Peyer's patch (tissue), 4 donors: ENCODE measurements at regions not wholly inside any gene's neighbourhood (a gene's known extent, or its start where the extent isn't known, plus 50 kb on each side); places are given as distances from the start of the nearest gene placed in this dataset.

Source experiments
- DNase-seq, 3 donors: peaks; one replicate each; pipeline ENCODE4 v3.0.0-alpha.2; 2017 to 2019
- H3K27ac ChIP-seq, 4 donors: fragments of 200-600 bp; sonication (generic); one replicate each; pipeline ENCODE4 v1.5.1; 2016 to 2019
- H3K27me3 ChIP-seq, 2 donors: fragments of 200-600 bp; sonication (generic); one replicate each; pipeline ENCODE4 v1.5.1; 2019
- H3K36me3 ChIP-seq, 3 donors: fragments of 200-600 bp; sonication (generic); one replicate each; pipeline ENCODE4 v1.5.1; 2016 to 2019
- H3K4me1 ChIP-seq, 4 donors: fragments of 200-600 bp; sonication (generic); one replicate each; pipeline ENCODE4 v1.5.1; 2016 to 2019
- H3K4me3 ChIP-seq, 4 donors: fragments of 200-600 bp; sonication (generic); 1 replicate in 3 of 4; 2 replicates in 1 of 4; pipeline ENCODE4 v1.5.1; 2016 to 2019; ENCODE audit warnings: mild to moderate bottlenecking in 1 of 4
- H3K9me3 ChIP-seq, 4 donors: fragments of 200-600 bp; sonication (generic); one replicate each; pipeline ENCODE4 v1.5.1; 2016 to 2019; ENCODE audit warnings: mild to moderate bottlenecking in 1 of 4
- CTCF ChIP-seq, 6 experiments: fragments of 450-650 bp in 4 of 6; fragments of 200-600 bp in 2 of 6; sonication (generic) in 1 of 6; IDR thresholded peaks; one replicate each; pipeline ENCODE4 v1.5.1; 2017 to 2019; ENCODE audit warnings: antibody characterized with exemption in 6 of 6, mild to moderate bottlenecking in 3 of 6, moderate library complexity in 1 of 6
- POLR2A ChIP-seq, 2 donors: fragments of 450-650 bp; IDR thresholded peaks; one replicate each; pipeline ENCODE4 v1.5.1; 2017; ENCODE audit warnings: antibody characterized with exemption in 2 of 2, mild to moderate bottlenecking in 2 of 2, moderate library complexity in 2 of 2

GRCh38 chr1:4915154-4915553 is 260.7 kb downstream of the AJAP1 start:
- no peaks in the 10 kb centered on the region for H3K4me1 ChIP-seq
- H3K4me3 ChIP-seq: no peak overlapping the region
- H3K27ac ChIP-seq: no peak overlapping the region
- H3K27me3 ChIP-seq: no peaks in the 10 kb centered on the region
- DNase-seq: no peak
- TF ChIP-seq CTCF (IDR thresholded peaks at IDR 0.05) (no peak), POLR2A (IDR thresholded peaks at IDR 0.05) (no peak)
- H3K36me3 ChIP-seq: no peaks in the 10 kb centered on the region
- no peaks in the 10 kb centered on the region for H3K9me3 ChIP-seq

- no peaks in the 10 kb centered on the region for H3K4me1 ChIP-seq
- no peaks in the 10 kb centered on the region for H3K9me3 ChIP-seq
- H3K27me3 ChIP-seq: no peaks in the 10 kb centered on the region
- TF ChIP-seq CTCF (IDR thresholded peaks at IDR 0.05) (no peak), POLR2A (IDR thresholded peaks at IDR 0.05) (no peak)
- no peak overlapping the region for H3K27ac ChIP-seq
- DNase-seq: no peak
- no peaks in the 10 kb centered on the region for H3K36me3 ChIP-seq
- no peak overlapping the region for H3K4me3 ChIP-seq
Observed at GRCh38 chr1:4908486-4908885, 254.1 kb downstream of the AJAP1 start.

- no peak overlapping the region for H3K4me3 ChIP-seq
- H3K36me3 ChIP-seq: no peaks in the 10 kb centered on the region
- H3K27me3 ChIP-seq: no peaks in the 10 kb centered on the region
- TF ChIP-seq POLR2A (IDR thresholded peaks at IDR 0.05) (no peak), CTCF (IDR thresholded peaks at IDR 0.05) (no peak)
- DNase-seq: no peak
- H3K4me1 ChIP-seq: no peaks in the 10 kb centered on the region
- H3K27ac ChIP-seq: no peak overlapping the region
- H3K9me3 ChIP-seq: no peaks in the 10 kb centered on the region
Observed at GRCh38 chr1:4894566-4894965, 240.2 kb downstream of the AJAP1 start.

- no peak for TF ChIP-seq CTCF (IDR thresholded peaks at IDR 0.05)
- TF ChIP-seq POLR2A (IDR thresholded peaks at IDR 0.05): no peak
Observed at GRCh38 chr1:4880626-4881025, 226.2 kb downstream of the AJAP1 start.

GRCh38 chr1:4877426-4877825 is 223.0 kb downstream of the AJAP1 start:
- H3K4me3 ChIP-seq: no peak overlapping the region
- H3K27me3 ChIP-seq: no peaks in the 10 kb centered on the region
- no peaks in the 10 kb centered on the region for H3K4me1 ChIP-seq
- DNase-seq: no peak
- H3K36me3 ChIP-seq: no peaks in the 10 kb centered on the region
- TF ChIP-seq CTCF (IDR thresholded peaks at IDR 0.05) (no peak), POLR2A (IDR thresholded peaks at IDR 0.05) (no peak)
- no peaks in the 10 kb centered on the region for H3K9me3 ChIP-seq
- no peak overlapping the region for H3K27ac ChIP-seq

More at GRCh38 chr1:4880626-4881025, 226.2 kb downstream of the AJAP1 start:
- H3K4me3 ChIP-seq: no peak overlapping the region
- H3K9me3 ChIP-seq: no peaks in the 10 kb centered on the region
- H3K4me1 ChIP-seq: no peaks in the 10 kb centered on the region
- DNase-seq: no peak
- H3K27me3 ChIP-seq: no peaks in the 10 kb centered on the region
- H3K36me3 ChIP-seq: no peaks in the 10 kb centered on the region
- no peak overlapping the region for H3K27ac ChIP-seq

GRCh38 chr1:4871373-4871772 is 217.0 kb downstream of the AJAP1 start:
- no peak for TF ChIP-seq POLR2A (IDR thresholded peaks at IDR 0.05)
- TF ChIP-seq CTCF (IDR thresholded peaks at IDR 0.05): no peak
- H3K9me3 ChIP-seq: no peaks in the 10 kb centered on the region
- DNase-seq: no peak
- H3K4me1 ChIP-seq: no peaks in the 10 kb centered on the region
- no peak overlapping the region for H3K4me3 ChIP-seq
- H3K27ac ChIP-seq: no peak overlapping the region
- no peaks in the 10 kb centered on the region for H3K36me3 ChIP-seq
- H3K27me3 ChIP-seq: no peaks in the 10 kb centered on the region
